WTC11 (cell line): ENCODE measurements at regions not wholly inside any gene's neighbourhood (a gene's known extent, or its start where the extent isn't known, plus 50 kb on each side); places are given as distances from the start of the nearest gene placed in this dataset.

Experiments
- FOXJ3 ChIP-seq: sonication (generic); formaldehyde crosslinking; IDR thresholded peaks from 2 replicates; pipeline ENCODE4 v1.9.0; 2021; ENCODE audit warnings: missing genetic modification reagents, mild to moderate bottlenecking, borderline replicate concordance
- MXD4 ChIP-seq: fragments of 250-450 bp; sonication (Bioruptor Pico); IDR thresholded peaks from 2 replicates; pipeline ENCODE4 v1.8.0; 2021; ENCODE audit warnings: mild to moderate bottlenecking, moderate library complexity, borderline replicate concordance
- NR2C2 ChIP-seq: sonication (generic); formaldehyde crosslinking; IDR thresholded peaks from 2 replicates; pipeline ENCODE4 v1.8.0; 2022; ENCODE audit warnings: mild to moderate bottlenecking, missing genetic modification reagents
- RORB ChIP-seq: fragments of 250-450 bp; sonication (Bioruptor Pico); IDR thresholded peaks from 2 replicates; pipeline ENCODE4 v1.9.0; 2021; ENCODE audit warnings: mild to moderate bottlenecking
- ZBTB21 ChIP-seq: sonication (generic); formaldehyde crosslinking; IDR thresholded peaks from 2 replicates; pipeline ENCODE4 v1.8.1; 2023; ENCODE audit warnings: mild to moderate bottlenecking, missing genetic modification reagents, borderline replicate concordance
- TF ChIP-seq, protein P1 (sequence below): sonication (generic); formaldehyde crosslinking; IDR thresholded peaks from 2 replicates; pipeline ENCODE4 v1.8.1; 2022; ENCODE audit warnings: low read depth, mild to moderate bottlenecking, moderate library complexity, missing genetic modification reagents, borderline replicate concordance
- TF ChIP-seq, protein P2 (sequence below): fragments of 200-600 bp; IDR thresholded peaks from 2 replicates; pipeline ENCODE4 v1.8.0; 2022; ENCODE audit warnings: antibody characterized with exemption

DNA sequence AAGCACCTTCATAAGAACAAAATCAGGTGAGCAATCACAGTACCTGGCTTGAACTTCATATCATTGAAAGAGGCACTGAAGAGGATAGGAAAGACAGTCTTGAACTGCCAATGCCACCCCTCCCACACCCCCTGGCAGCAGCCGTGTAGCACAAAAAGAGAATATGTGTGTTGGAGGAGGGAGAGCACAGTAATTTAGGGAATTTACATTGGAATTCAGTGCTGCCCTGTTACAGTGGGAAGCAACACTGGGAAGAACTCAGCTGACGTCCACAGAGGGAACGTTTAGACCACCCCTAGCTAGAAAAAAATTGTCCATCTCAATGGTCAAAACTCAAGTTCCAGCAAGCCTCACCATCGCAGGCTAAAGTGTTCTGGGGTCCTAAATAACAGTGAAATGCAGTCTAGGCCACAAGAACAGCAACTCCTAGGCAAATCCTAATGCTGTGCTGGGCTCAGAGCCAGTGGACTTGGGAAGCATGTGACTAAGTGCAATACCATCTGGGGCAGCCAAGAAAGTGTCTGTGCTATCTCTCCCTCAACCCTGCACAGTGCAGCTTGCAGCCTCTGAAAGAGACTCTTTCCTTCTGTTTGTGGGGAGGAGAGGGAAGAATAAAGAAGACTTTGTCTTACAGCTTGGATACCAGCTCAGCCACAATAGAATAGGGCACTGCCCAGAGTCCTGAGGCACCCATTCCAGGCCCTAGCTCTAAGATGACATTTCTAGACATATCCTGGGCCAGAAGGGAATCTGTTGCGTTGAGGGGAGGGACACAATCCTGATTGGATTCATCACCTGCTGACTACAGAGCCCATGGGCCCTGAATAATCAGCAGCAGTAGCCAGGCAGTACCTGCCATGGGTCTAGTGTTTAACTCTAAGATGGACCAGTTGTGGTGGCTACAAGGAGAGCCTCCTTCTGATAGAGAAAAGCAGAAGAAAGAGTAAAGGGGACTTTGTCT, 62.1 kb upstream of the VLDLR start:
- TF ChIP-seq, protein P1, sequence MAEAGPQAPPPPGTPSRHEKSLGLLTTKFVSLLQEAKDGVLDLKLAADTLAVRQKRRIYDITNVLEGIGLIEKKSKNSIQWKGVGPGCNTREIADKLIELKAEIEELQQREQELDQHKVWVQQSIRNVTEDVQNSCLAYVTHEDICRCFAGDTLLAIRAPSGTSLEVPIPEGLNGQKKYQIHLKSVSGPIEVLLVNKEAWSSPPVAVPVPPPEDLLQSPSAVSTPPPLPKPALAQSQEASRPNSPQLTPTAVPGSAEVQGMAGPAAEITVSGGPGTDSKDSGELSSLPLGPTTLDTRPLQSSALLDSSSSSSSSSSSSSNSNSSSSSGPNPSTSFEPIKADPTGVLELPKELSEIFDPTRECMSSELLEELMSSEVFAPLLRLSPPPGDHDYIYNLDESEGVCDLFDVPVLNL (CRISPR knock-in tag) = no peak
- TF ChIP-seq, protein P2, sequence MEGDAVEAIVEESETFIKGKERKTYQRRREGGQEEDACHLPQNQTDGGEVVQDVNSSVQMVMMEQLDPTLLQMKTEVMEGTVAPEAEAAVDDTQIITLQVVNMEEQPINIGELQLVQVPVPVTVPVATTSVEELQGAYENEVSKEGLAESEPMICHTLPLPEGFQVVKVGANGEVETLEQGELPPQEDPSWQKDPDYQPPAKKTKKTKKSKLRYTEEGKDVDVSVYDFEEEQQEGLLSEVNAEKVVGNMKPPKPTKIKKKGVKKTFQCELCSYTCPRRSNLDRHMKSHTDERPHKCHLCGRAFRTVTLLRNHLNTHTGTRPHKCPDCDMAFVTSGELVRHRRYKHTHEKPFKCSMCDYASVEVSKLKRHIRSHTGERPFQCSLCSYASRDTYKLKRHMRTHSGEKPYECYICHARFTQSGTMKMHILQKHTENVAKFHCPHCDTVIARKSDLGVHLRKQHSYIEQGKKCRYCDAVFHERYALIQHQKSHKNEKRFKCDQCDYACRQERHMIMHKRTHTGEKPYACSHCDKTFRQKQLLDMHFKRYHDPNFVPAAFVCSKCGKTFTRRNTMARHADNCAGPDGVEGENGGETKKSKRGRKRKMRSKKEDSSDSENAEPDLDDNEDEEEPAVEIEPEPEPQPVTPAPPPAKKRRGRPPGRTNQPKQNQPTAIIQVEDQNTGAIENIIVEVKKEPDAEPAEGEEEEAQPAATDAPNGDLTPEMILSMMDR = no peak
- TF ChIP-seq FOXJ3 (CRISPR knock-in tag) (no peak), RORB (CRISPR knock-in tag) (no peak), ZBTB21 (CRISPR knock-in tag) (no peak), MXD4 (no peak), NR2C2 (CRISPR knock-in tag) (no peak)
